WTC11 (cell line): ENCODE measurements at regions not wholly inside any gene's neighbourhood (a gene's known extent, or its start where the extent isn't known, plus 50 kb on each side); places are given as distances from the start of the nearest gene placed in this dataset.

Experiments used
- CREB1 ChIP-seq: sonication (generic); formaldehyde crosslinking; IDR thresholded peaks from 2 replicates; pipeline ENCODE4 v1.8.0; 2023; ENCODE audit warnings: mild to moderate bottlenecking, missing genetic modification reagents
- CTCF ChIP-seq: fragments of 200-600 bp; IDR thresholded peaks from 2 replicates; pipeline ENCODE4 v1.8.0; 2022; ENCODE audit warnings: antibody characterized with exemption
- ELF4 ChIP-seq: sonication (generic); formaldehyde crosslinking; IDR thresholded peaks from 2 replicates; pipeline ENCODE4 v1.8.1; 2022; ENCODE audit warnings: low read depth, mild to moderate bottlenecking, moderate library complexity, missing genetic modification reagents
- ETV6 ChIP-seq: sonication (generic); formaldehyde crosslinking; IDR thresholded peaks from 2 replicates; pipeline ENCODE4 v1.8.1; 2022; ENCODE audit warnings: mild to moderate bottlenecking, missing genetic modification reagents
- FOXK1 ChIP-seq: sonication (generic); formaldehyde crosslinking; IDR thresholded peaks from 2 replicates; pipeline ENCODE4 v1.8.0; 2022; ENCODE audit warnings: mild to moderate bottlenecking, moderate library complexity, missing genetic modification reagents
- GABPB1 ChIP-seq: sonication (generic); formaldehyde crosslinking; IDR thresholded peaks from 2 replicates; pipeline ENCODE4 v1.8.1; 2023; ENCODE audit warnings: mild to moderate bottlenecking, missing genetic modification reagents
- NFYB ChIP-seq: sonication (generic); formaldehyde crosslinking; conservative IDR thresholded peaks from 2 replicates; pipeline ENCODE4 v1.8.0; 2022; ENCODE audit warnings: low read depth, missing genetic modification reagents
- NR1H2 ChIP-seq: sonication (generic); formaldehyde crosslinking; IDR thresholded peaks from 2 replicates; pipeline ENCODE4 v1.9.0; 2021; ENCODE audit warnings: mild to moderate bottlenecking, moderate library complexity, missing genetic modification reagents
- NR3C1 ChIP-seq: sonication (generic); formaldehyde crosslinking; conservative IDR thresholded peaks from 2 replicates; pipeline ENCODE4 v1.8.1; 2023; ENCODE audit warnings: low read depth, mild to moderate bottlenecking, missing genetic modification reagents
- PRDM15 ChIP-seq: sonication (generic); formaldehyde crosslinking; IDR thresholded peaks from 2 replicates; pipeline ENCODE4 v1.8.0; 2022; ENCODE audit warnings: missing genetic modification reagents
- RORB ChIP-seq: fragments of 250-450 bp; sonication (Bioruptor Pico); IDR thresholded peaks from 2 replicates; pipeline ENCODE4 v1.9.0; 2021; ENCODE audit warnings: mild to moderate bottlenecking
- TEAD1 ChIP-seq: sonication (generic); formaldehyde crosslinking; IDR thresholded peaks from 2 replicates; pipeline ENCODE4 v1.8.0; 2022; ENCODE audit warnings: mild to moderate bottlenecking, missing genetic modification reagents

- no peak for TF ChIP-seq GABPB1 (CRISPR knock-in tag)
- no peak for TF ChIP-seq CTCF
- TF ChIP-seq NR1H2 (CRISPR knock-in tag): no peak
- no peak for TF ChIP-seq CREB1 (CRISPR knock-in tag)
- no peak for TF ChIP-seq TEAD1
- no peak for TF ChIP-seq RORB
- TF ChIP-seq ETV6 (CRISPR knock-in tag): no peak
- TF ChIP-seq NFYB (CRISPR knock-in tag): no peak
- no peak for TF ChIP-seq PRDM15
- TF ChIP-seq NR3C1 (CRISPR knock-in tag): no peak
- no peak for TF ChIP-seq FOXK1
- no peak for TF ChIP-seq ELF4 (CRISPR knock-in tag)
These were observed 177.1 kb downstream of the PARM1 start for GRCh38 chr4:75110061-75110460.
